PC-3 (cell line): ENCODE measurements at regions not wholly inside any gene's neighbourhood (a gene's known extent, or its start where the extent isn't known, plus 50 kb on each side); places are given as distances from the start of the nearest gene placed in this dataset.

Source experiments
- ATAC-seq: fragments of 200-7000 bp; cut with Tn5 transposase; 2 replicates; pipeline ENCODE4 v1.9.1; 2020; ENCODE audit warnings: mild to moderate bottlenecking, moderate library complexity
- BruUV-seq: library from RNA; stranded (reverse); fragments of 400-500 nt; replicated peaks from 2 replicates; lab custom pipeline; 2021; lab: Mats Ljungman, UMichigan
- CTCF ChIA-PET: fragments of 300-600 bp; sonication (Branson Sonifier 250); formaldehyde crosslinking; loops from one replicate; lab custom pipeline; 2022; ENCODE audit warnings: antibody characterized with exemption; lab: Charles Lee
- POLR2A ChIA-PET: fragments of 300-600 bp; sonication (Branson Sonifier 250); formaldehyde crosslinking; loops from one replicate; lab custom pipeline; 2022; ENCODE audit warnings: antibody characterized with exemption; ENCODE audit not compliant: unreplicated experiment; lab: Charles Lee
- DNase-seq: peaks from one replicate; pipeline ENCODE4 v3.0.0-alpha.2; 2015
- H2AFZ ChIP-seq: fragments of 300-600 bp; sonication (generic); 2 replicates; pipeline ENCODE4 v1.6.0; 2016; ENCODE audit warnings: antibody characterized with exemption, low read length
- H3F3A ChIP-seq: fragments of 300-600 bp; sonication (generic); one replicate; pipeline ENCODE4 v1.6.0; 2017; ENCODE audit warnings: antibody characterized with exemption, low read length, control low read depth, mild to moderate bottlenecking; ENCODE audit not compliant: unreplicated experiment
- H3K27ac ChIP-seq: fragments of 300-600 bp; sonication (generic); 2 replicates; pipeline ENCODE4 v1.5.1; 2016; ENCODE audit warnings: mild to moderate bottlenecking, low read length
- H3K27me3 ChIP-seq: fragments of 300-600 bp; sonication (generic); 2 replicates; pipeline ENCODE4 v1.6.1; 2016; ENCODE audit warnings: low read length, mixed read lengths
- H3K36me3 ChIP-seq: fragments of 300-600 bp; sonication (generic); 2 replicates; pipeline ENCODE4 v1.6.1; 2016; ENCODE audit warnings: low read depth, mixed run types, low read length, mixed read lengths
- H3K4me1 ChIP-seq: fragments of 300-600 bp; sonication (generic); 2 replicates; pipeline ENCODE4 v1.5.1; 2016; ENCODE audit warnings: low read length; ENCODE audit not compliant: insufficient read depth
- H3K4me2 ChIP-seq: fragments of 300-600 bp; sonication (generic); 2 replicates; pipeline ENCODE4 v1.6.0; 2016; ENCODE audit warnings: low read length
- H3K4me3 ChIP-seq: fragments of 300-600 bp; sonication (generic); 2 replicates; pipeline ENCODE4 v1.5.1; 2016; ENCODE audit warnings: mild to moderate bottlenecking, low read length, mixed read lengths
- H3K79me2 ChIP-seq: fragments of 300-600 bp; sonication (generic); 2 replicates; pipeline ENCODE4 v1.6.1; 2017; ENCODE audit warnings: low read length, mixed read lengths
- H3K9ac ChIP-seq: fragments of 300-600 bp; sonication (generic); 2 replicates; pipeline ENCODE4 v1.6.0; 2016; ENCODE audit warnings: mild to moderate bottlenecking, low read length
- H3K9me2 ChIP-seq: fragments of 300-600 bp; sonication (generic); replicated peaks from 2 replicates; pipeline ENCODE4 v1.6.1; 2016; ENCODE audit warnings: mixed run types, low read length, mixed read lengths
- H3K9me3 ChIP-seq: fragments of 300-600 bp; sonication (generic); 2 replicates; pipeline ENCODE4 v1.6.1; 2016; ENCODE audit warnings: low read length, mixed read lengths
- H4K20me1 ChIP-seq: fragments of 300-600 bp; sonication (generic); 2 replicates; pipeline ENCODE4 v1.6.1; 2016; ENCODE audit warnings: low read length, mixed read lengths
- CTCF ChIP-seq: fragments of 300-600 bp; sonication (generic); conservative IDR thresholded peaks from 2 replicates; pipeline ENCODE4 v1.5.1; 2017; ENCODE audit warnings: antibody characterized with exemption, low read depth, mild to moderate bottlenecking, low read length
- EZH2 ChIP-seq: fragments of 300-600 bp; sonication (generic); IDR thresholded peaks from one replicate; pipeline ENCODE4 v1.6.1; 2017; ENCODE audit warnings: antibody characterized with exemption, mild to moderate bottlenecking, low read length; ENCODE audit not compliant: unreplicated experiment
- EZH2phosphoT487 ChIP-seq: fragments of 300-600 bp; sonication (generic); IDR thresholded peaks from 2 replicates; pipeline ENCODE4 v1.6.1; 2018; ENCODE audit warnings: mild to moderate bottlenecking, antibody characterized with exemption, low read length, borderline replicate concordance
- intact Hi-C: fragments of 100-400 bp; cut with micrococcal nuclease; formaldehyde crosslinking; loops from 2 replicates; pipeline ENCODE4 v1.9.0; 2023

GRCh38 chr5:4906786-4907185 lies 233.3 kb upstream of the ADAMTS16 start:
- Histone ChIP-seq H3K27ac (no peak overlapping the region), H3K36me3 (no peaks in the 10 kb centered on the region), H2AFZ (no peak overlapping the region), H3K9me3 (no peaks in the 10 kb centered on the region), H3K27me3 (peaks cover 49% of the 10 kb centered on the region), H3K4me1 (no peaks in the 10 kb centered on the region), H3K4me3 (no peak overlapping the region), H3K9me2 (no peaks in the 10 kb centered on the region), H3K4me2 (no peak overlapping the region), H4K20me1 (no peaks in the 10 kb centered on the region), H3K9ac (no peak overlapping the region), H3K79me2 (no peaks in the 10 kb centered on the region), H3F3A (no peaks in the 10 kb centered on the region)
- ATAC-seq (no peak), DNase-seq (no peak)
- ChIA-PET POLR2A (no interaction called here), CTCF (no interaction called here)
- BruUV-seq: no TSS peak
- no peak for TF ChIP-seq EZH2
- TF ChIP-seq CTCF: no peak
- TF ChIP-seq EZH2phosphoT487: no peak
- intact Hi-C loops: no loop called here

GRCh38 chr5:4907571-4907970 lies 232.6 kb upstream of the ADAMTS16 start:
- CTCF ChIA-PET: no interaction called here
- no peak overlapping the region for H3K9ac ChIP-seq
- BruUV-seq: no TSS peak

GRCh38 chr5:4909086-4909485 lies 231.0 kb upstream of the ADAMTS16 start:
- ATAC-seq (no peak), DNase-seq (no peak)
- Histone ChIP-seq H3K9ac (no peak overlapping the region), H3K79me2 (no peaks in the 10 kb centered on the region), H3K4me1 (no peaks in the 10 kb centered on the region), H3K27me3 (peaks cover 30% of the 10 kb centered on the region), H4K20me1 (no peaks in the 10 kb centered on the region), H3F3A (no peaks in the 10 kb centered on the region), H3K4me2 (no peak overlapping the region), H3K9me2 (no peaks in the 10 kb centered on the region), H3K9me3 (no peaks in the 10 kb centered on the region), H2AFZ (no peak overlapping the region), H3K4me3 (no peak overlapping the region), H3K27ac (no peak overlapping the region), H3K36me3 (no peaks in the 10 kb centered on the region)
- POLR2A ChIA-PET: no interaction called here
- no peak for TF ChIP-seq EZH2
- no peak for TF ChIP-seq CTCF
- TF ChIP-seq EZH2phosphoT487: no peak
- CTCF ChIA-PET: no interaction called here
- no TSS peak for BruUV-seq
- intact Hi-C loops: no loop called here

More at GRCh38 chr5:4907571-4907970, 232.6 kb upstream of the ADAMTS16 start:
- TF ChIP-seq EZH2phosphoT487: no peak
- TF ChIP-seq CTCF: no peak
- no peak for TF ChIP-seq EZH2
- H3K4me2 ChIP-seq: no peak overlapping the region
- H3K9me3 ChIP-seq: no peaks in the 10 kb centered on the region
- H4K20me1 ChIP-seq: no peaks in the 10 kb centered on the region
- no peak overlapping the region for H3K27ac ChIP-seq
- H3K27me3 ChIP-seq: peaks cover 41% of the 10 kb centered on the region
- no peak overlapping the region for H2AFZ ChIP-seq
- DNase-seq: no peak
- no peak for ATAC-seq
- intact Hi-C loops: no loop called here
- no peaks in the 10 kb centered on the region for H3K4me1 ChIP-seq
- H3K4me3 ChIP-seq: no peak overlapping the region
- no peaks in the 10 kb centered on the region for H3K79me2 ChIP-seq
- H3K9me2 ChIP-seq: no peaks in the 10 kb centered on the region
- POLR2A ChIA-PET: no interaction called here
- no peaks in the 10 kb centered on the region for H3F3A ChIP-seq
- H3K36me3 ChIP-seq: no peaks in the 10 kb centered on the region
